ENCODE measurements at regions not wholly inside any gene's neighbourhood (a gene's known extent, or its start where the extent isn't known, plus 50 kb on each side); places are given as distances from the start of the nearest gene placed in this dataset.

- TF ChIP-seq, protein P1, sequence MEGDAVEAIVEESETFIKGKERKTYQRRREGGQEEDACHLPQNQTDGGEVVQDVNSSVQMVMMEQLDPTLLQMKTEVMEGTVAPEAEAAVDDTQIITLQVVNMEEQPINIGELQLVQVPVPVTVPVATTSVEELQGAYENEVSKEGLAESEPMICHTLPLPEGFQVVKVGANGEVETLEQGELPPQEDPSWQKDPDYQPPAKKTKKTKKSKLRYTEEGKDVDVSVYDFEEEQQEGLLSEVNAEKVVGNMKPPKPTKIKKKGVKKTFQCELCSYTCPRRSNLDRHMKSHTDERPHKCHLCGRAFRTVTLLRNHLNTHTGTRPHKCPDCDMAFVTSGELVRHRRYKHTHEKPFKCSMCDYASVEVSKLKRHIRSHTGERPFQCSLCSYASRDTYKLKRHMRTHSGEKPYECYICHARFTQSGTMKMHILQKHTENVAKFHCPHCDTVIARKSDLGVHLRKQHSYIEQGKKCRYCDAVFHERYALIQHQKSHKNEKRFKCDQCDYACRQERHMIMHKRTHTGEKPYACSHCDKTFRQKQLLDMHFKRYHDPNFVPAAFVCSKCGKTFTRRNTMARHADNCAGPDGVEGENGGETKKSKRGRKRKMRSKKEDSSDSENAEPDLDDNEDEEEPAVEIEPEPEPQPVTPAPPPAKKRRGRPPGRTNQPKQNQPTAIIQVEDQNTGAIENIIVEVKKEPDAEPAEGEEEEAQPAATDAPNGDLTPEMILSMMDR (IDR thresholded peaks at IDR 0.05 in 4 of 5, conservative IDR thresholded peaks at IDR 0.05 in 1 of 5): no peak
- TF ChIP-seq POLR2A (IDR thresholded peaks at IDR 0.05): no peak
Measured at GRCh38 chr13:44819772-44820171, 169.5 kb downstream of the NUFIP1 start.
